K562 (cell line): ENCODE measurements at regions not wholly inside any gene's neighbourhood (a gene's known extent, or its start where the extent isn't known, plus 50 kb on each side); places are given as distances from the start of the nearest gene placed in this dataset.

Experiments used
- ATAC-seq: fragments of 200-7000 bp; cut with Tn5 transposase; 3 replicates; pipeline ENCODE4 v1.9.1; 2020; ENCODE audit warnings: moderate library complexity
- BruUV-seq: library from RNA; stranded (reverse); fragments of 400-500 nt; replicated peaks from 2 replicates; lab custom pipeline; 2021; lab: Mats Ljungman, UMichigan
- CTCF ChIA-PET: fragments of 300-600 bp; formaldehyde crosslinking; extraction: SDS; loops from one replicate; lab custom pipeline; 2021; ENCODE audit warnings: low intra/inter-chr PET ratio; lab: Yijun Ruan, JAX
- POLR2A ChIA-PET: fragments of 300-600, 350-650 bp; sonication (Branson Sonifier 250); formaldehyde crosslinking; extraction: SDS; loops from one replicate; lab custom pipeline; 2021; ENCODE audit warnings: antibody characterized with exemption, inconsistent platforms; lab: Yijun Ruan, JAX
- DNase-seq, 4 experiments: peaks; one replicate each; pipeline versions ENCODE4 v3.0.0 to v3.0.0-alpha.2; 2011 to 2018; ENCODE audit warnings: low spot score in 3 of 4, mixed read lengths in 3 of 4; ENCODE audit errors: extremely low read depth in 1 of 4
- FAIRE-seq: peaks from 2 replicates; lab custom pipeline; 2011; peaks lifted over from hg19 to GRCh38; lab: Jason Lieb, UNC
- H2AFZ ChIP-seq: 2 replicates; pipeline ENCODE4 v1.6.0; 2011; ENCODE audit warnings: low read depth, low read length, control low read depth, inconsistent platforms
- H3K27ac ChIP-seq: fragments of 200-600 bp; 3 replicates; pipeline ENCODE4 v1.8.0; 2011; ENCODE audit warnings: low read depth, mild to moderate bottlenecking, control low read depth, inconsistent platforms, low read length, moderate library complexity, mixed read lengths; ENCODE audit errors: extremely low read depth
- H3K27me3 ChIP-seq, 2 experiments: fragments of 300-600 bp in 1 of 2; 2 replicates in 1 of 2; 3 replicates in 1 of 2; pipeline versions ENCODE4 v1.6.0 to v1.8.0; 2011; ENCODE audit warnings: inconsistent platforms in 2 of 2, low read length in 2 of 2, mild to moderate bottlenecking in 1 of 2, mixed read lengths in 1 of 2, moderate library complexity in 1 of 2; ENCODE audit not compliant: control insufficient read depth in 2 of 2, insufficient read depth in 2 of 2
- H3K36me3 ChIP-seq: fragments of 300-600 bp; 3 replicates; pipeline ENCODE4 v1.8.0; 2011; ENCODE audit warnings: mild to moderate bottlenecking, low read length, inconsistent platforms; ENCODE audit not compliant: control insufficient read depth, insufficient read depth
- H3K4me1 ChIP-seq, 2 experiments: fragments of 200-600 bp in 1 of 2; replicated peaks in 1 of 2; 2 replicates in 1 of 2; 3 replicates in 1 of 2; pipeline versions ENCODE4 v1.5.1 to v1.8.0; 2011; ENCODE audit warnings: inconsistent platforms in 2 of 2, low read length in 2 of 2, mild to moderate bottlenecking in 1 of 2, mixed read lengths in 1 of 2, moderate library complexity in 1 of 2; ENCODE audit not compliant: control insufficient read depth in 2 of 2, insufficient read depth in 2 of 2
- H3K4me2 ChIP-seq: 2 replicates; pipeline ENCODE4 v1.6.1; 2011; ENCODE audit warnings: low read length, control low read depth, inconsistent platforms, mixed read lengths; ENCODE audit not compliant: insufficient read depth
- H3K4me3 ChIP-seq: fragments of 200-600 bp; sonication (generic), shearing (Covaris generic); 2 replicates; pipeline ENCODE4 v1.5.1; 2016; ENCODE audit warnings: control low read depth, inconsistent platforms
- H3K79me2 ChIP-seq: fragments of 200-600 bp; 3 replicates; pipeline ENCODE4 v1.8.0; 2011; ENCODE audit warnings: low read length, inconsistent platforms; ENCODE audit not compliant: control insufficient read depth, insufficient read depth
- H3K9ac ChIP-seq, 2 experiments: 2 replicates each; pipeline versions ENCODE4 v1.6.0 to v1.6.1; 2011; ENCODE audit warnings: low read depth in 2 of 2, low read length in 2 of 2, control low read depth in 1 of 2, inconsistent platforms in 1 of 2, mild to moderate bottlenecking in 1 of 2, mixed read lengths in 1 of 2; ENCODE audit not compliant: insufficient read depth in 1 of 2
- H3K9me1 ChIP-seq: one replicate; pipeline ENCODE4 v1.6.0; 2011; ENCODE audit warnings: inconsistent platforms, mild to moderate bottlenecking, low read length, moderate library complexity; ENCODE audit not compliant: control insufficient read depth, insufficient read depth
- H3K9me3 ChIP-seq: replicated peaks from 2 replicates; pipeline ENCODE4 v1.5.1; 2011; ENCODE audit warnings: low read depth, low read length, inconsistent platforms; ENCODE audit not compliant: control insufficient read depth, insufficient read depth
- H4K20me1 ChIP-seq: replicated peaks from 2 replicates; pipeline ENCODE4 v1.6.1; 2011; ENCODE audit warnings: low read length, inconsistent platforms, mixed read lengths; ENCODE audit not compliant: control insufficient read depth, insufficient read depth
- CBX3 ChIP-seq, 2 experiments: IDR thresholded peaks; 1 replicate in 1 of 2; 2 replicates in 1 of 2; pipeline ENCODE4 v1.6.1; 2012; ENCODE audit warnings: inconsistent platforms in 2 of 2, low read length in 2 of 2, borderline replicate concordance in 1 of 2, control low read depth in 1 of 2
- KLF6 ChIP-seq: fragments of 250-450 bp; sonication (Bioruptor Pico); IDR thresholded peaks from 2 replicates; pipeline ENCODE4 v1.4.0; 2020; ENCODE audit warnings: mild to moderate bottlenecking, moderate library complexity, borderline replicate concordance
- PTBP1 ChIP-seq: fragments of 200-400 bp; formaldehyde crosslinking; IDR thresholded peaks from 2 replicates; pipeline ENCODE4 v1.6.1; 2017; ENCODE audit warnings: low read depth, low read length
- SIN3A ChIP-seq, 2 experiments: fragments of 150-350 bp in 1 of 2; IDR thresholded peaks; 2 replicates each; pipeline ENCODE4 v1.6.1; 2011 to 2016; ENCODE audit warnings: borderline replicate concordance in 2 of 2, low read depth in 2 of 2, low read length in 2 of 2, mild to moderate bottlenecking in 2 of 2, moderate library complexity in 2 of 2; ENCODE audit not compliant: control insufficient read depth in 1 of 2
- TBL1XR1 ChIP-seq, 2 experiments: IDR thresholded peaks; 2 replicates each; pipeline ENCODE4 v1.6.1; 2012; ENCODE audit warnings: improper control_type of control experiment in 2 of 2, low read length in 2 of 2, mild to moderate bottlenecking in 1 of 2
- TCF7 ChIP-seq: sonication (generic); IDR thresholded peaks from 2 replicates; pipeline ENCODE4 v1.6.1; 2016; ENCODE audit warnings: antibody characterized with exemption, borderline replicate concordance
- ZC3H11A ChIP-seq: IDR thresholded peaks from 2 replicates; pipeline ENCODE4 v1.6.1; 2012; ENCODE audit warnings: low read depth, low read length, improper control_type of control experiment
- ZNF384 ChIP-seq: IDR thresholded peaks from 2 replicates; pipeline ENCODE4 v1.6.1; 2012; ENCODE audit warnings: low read depth, low read length, improper control_type of control experiment
- ZNF507 ChIP-seq: conservative IDR thresholded peaks from 2 replicates; pipeline ENCODE4 v1.6.1; 2017; ENCODE audit warnings: missing genetic modification characterization, missing compliant biosample characterization
- WGBS: fragments of 100-300 bp; shearing (Covaris generic); methylation state at CpG from one replicate; pipeline ENCODE4 v1.1.6; 2016; ENCODE audit warnings: low coverage, mixed read lengths; ENCODE audit not compliant: insufficient coverage; ENCODE audit errors: missing lambda C conversion rate; 5-methylcytosine and 5-hydroxymethylcytosine counted together
- in situ Hi-C: fragments of 300-500 bp; cut with MboI; formaldehyde crosslinking; loops from 4 replicates; pipeline ENCODE4 v1.15.0; 2018; ENCODE audit warnings: inconsistent platforms, mixed read lengths
- intact Hi-C: fragments of 100-400 bp; cut with micrococcal nuclease; formaldehyde crosslinking; loops from 2 replicates; pipeline ENCODE4 v1.14.2; 2022
- TF ChIP-seq, protein P1 (sequence below): sonication (generic); formaldehyde crosslinking; IDR thresholded peaks from 2 replicates; pipeline ENCODE4 v1.8.0; 2023; ENCODE audit warnings: mild to moderate bottlenecking, missing genetic modification reagents
- TF ChIP-seq, protein P2 (sequence below): fragments of 250-450 bp; sonication (Bioruptor Pico); IDR thresholded peaks from 2 replicates; pipeline ENCODE4 v1.5.0; 2020; ENCODE audit warnings: mild to moderate bottlenecking

DNA sequence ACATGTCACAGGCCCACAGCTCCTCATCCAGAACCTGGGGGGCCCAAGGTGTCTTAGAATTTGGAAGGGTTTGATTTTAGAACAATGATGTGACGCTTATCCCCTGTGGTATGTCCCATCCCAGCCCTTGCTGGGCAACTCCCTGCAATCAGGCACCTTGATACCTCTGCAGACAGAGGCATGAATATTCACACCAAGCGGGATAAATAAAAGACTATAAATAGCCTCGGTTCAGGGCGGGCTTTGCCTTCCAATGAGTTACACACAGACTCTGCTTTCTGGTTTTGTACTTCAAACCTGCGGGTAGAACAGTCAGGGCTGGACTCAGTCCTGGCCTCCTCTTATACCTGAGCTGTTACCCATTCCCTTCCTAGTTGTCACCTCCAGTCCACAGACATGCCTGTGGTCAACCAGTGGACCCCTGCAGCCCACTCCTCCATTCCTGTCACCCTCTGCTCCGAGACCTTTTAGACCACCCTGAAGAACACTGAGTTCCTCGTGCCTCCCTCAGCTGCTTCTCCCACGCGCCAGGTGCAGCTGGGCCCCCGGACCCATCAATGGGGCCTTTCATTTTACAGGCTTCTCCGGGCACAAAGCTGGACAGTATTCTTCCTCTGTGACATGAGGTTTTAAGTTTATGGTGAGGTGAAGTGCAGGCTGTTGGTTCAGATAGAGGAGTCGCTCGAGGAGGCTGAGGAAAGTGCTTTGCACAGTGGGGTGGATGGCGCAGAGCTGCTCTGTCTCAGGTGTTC, 120.1 kb upstream of the TNR start:
- WGBS: 2% methylated on average over 14 of the region's 14 CpGs
- Histone ChIP-seq H4K20me1 (no peaks in the 10 kb centered on the region), H3K4me3 (no peak overlapping the region), H3K27me3 (peaks cover 10 to 43% of the 10 kb centered on the region in 2 experiments; a peak in 4 of 5 replicates), H3K9me3 (no peaks in the 10 kb centered on the region), H3K9me1 (no peaks in the 10 kb centered on the region), H3K27ac (no peak overlapping the region), H3K79me2 (no peaks in the 10 kb centered on the region), H3K36me3 (no peaks in the 10 kb centered on the region), H2AFZ (no peak overlapping the region), H3K4me2 (no peak overlapping the region), H3K9ac (no peak overlapping the region), H3K4me1 (no peaks in the 10 kb centered on the region)
- intact Hi-C loops: no loop called here
- no peak for TF ChIP-seq ZNF384
- TF ChIP-seq CBX3 (IDR thresholded peaks at IDR 0.05; ENCODE audit: borderline replicate concordance in 1 of 2, low read length in 2 of 2): no peak
- TF ChIP-seq TBL1XR1 (IDR thresholded peaks at IDR 0.05; ENCODE audit: low read length in 2 of 2): no peak
- no peak for TF ChIP-seq ZC3H11A
- TF ChIP-seq, protein P1, sequence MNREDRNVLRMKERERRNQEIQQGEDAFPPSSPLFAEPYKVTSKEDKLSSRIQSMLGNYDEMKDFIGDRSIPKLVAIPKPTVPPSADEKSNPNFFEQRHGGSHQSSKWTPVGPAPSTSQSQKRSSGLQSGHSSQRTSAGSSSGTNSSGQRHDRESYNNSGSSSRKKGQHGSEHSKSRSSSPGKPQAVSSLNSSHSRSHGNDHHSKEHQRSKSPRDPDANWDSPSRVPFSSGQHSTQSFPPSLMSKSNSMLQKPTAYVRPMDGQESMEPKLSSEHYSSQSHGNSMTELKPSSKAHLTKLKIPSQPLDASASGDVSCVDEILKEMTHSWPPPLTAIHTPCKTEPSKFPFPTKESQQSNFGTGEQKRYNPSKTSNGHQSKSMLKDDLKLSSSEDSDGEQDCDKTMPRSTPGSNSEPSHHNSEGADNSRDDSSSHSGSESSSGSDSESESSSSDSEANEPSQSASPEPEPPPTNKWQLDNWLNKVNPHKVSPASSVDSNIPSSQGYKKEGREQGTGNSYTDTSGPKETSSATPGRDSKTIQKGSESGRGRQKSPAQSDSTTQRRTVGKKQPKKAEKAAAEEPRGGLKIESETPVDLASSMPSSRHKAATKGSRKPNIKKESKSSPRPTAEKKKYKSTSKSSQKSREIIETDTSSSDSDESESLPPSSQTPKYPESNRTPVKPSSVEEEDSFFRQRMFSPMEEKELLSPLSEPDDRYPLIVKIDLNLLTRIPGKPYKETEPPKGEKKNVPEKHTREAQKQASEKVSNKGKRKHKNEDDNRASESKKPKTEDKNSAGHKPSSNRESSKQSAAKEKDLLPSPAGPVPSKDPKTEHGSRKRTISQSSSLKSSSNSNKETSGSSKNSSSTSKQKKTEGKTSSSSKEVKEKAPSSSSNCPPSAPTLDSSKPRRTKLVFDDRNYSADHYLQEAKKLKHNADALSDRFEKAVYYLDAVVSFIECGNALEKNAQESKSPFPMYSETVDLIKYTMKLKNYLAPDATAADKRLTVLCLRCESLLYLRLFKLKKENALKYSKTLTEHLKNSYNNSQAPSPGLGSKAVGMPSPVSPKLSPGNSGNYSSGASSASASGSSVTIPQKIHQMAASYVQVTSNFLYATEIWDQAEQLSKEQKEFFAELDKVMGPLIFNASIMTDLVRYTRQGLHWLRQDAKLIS: no peak
- TF ChIP-seq, protein P2, sequence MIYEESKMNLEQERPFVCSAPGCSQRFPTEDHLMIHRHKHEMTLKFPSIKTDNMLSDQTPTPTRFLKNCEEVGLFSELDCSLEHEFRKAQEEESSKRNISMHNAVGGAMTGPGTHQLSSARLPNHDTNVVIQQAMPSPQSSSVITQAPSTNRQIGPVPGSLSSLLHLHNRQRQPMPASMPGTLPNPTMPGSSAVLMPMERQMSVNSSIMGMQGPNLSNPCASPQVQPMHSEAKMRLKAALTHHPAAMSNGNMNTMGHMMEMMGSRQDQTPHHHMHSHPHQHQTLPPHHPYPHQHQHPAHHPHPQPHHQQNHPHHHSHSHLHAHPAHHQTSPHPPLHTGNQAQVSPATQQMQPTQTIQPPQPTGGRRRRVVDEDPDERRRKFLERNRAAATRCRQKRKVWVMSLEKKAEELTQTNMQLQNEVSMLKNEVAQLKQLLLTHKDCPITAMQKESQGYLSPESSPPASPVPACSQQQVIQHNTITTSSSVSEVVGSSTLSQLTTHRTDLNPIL: no peak
- no peak for TF ChIP-seq ZNF507 (tag)
- TF ChIP-seq PTBP1: no peak
- no peak for TF ChIP-seq TCF7
- no peak for TF ChIP-seq SIN3A (IDR thresholded peaks at IDR 0.05; ENCODE audit: borderline replicate concordance in 2 of 2, control insufficient read depth in 1 of 2, low read depth in 2 of 2, low read length in 2 of 2)
- no peak for TF ChIP-seq KLF6 (CRISPR knock-in tag)
- no peak for DNase-seq
- ChIA-PET CTCF (no interaction called here), POLR2A (interaction anchor here (0.7 to 1.0 kb wide), 2 partner anchors 7 to 712 kb away, joined by 3 read pairs; no protein-coding TSS in a partner anchor)
- no peak for ATAC-seq
- no peak for FAIRE-seq
- no TSS peak for BruUV-seq
- in situ Hi-C loops: no loop called here
